Mesenchymal stem cell (in vitro differentiated cells and primary cell): ENCODE measurements at regions not wholly inside any gene's neighbourhood (a gene's known extent, or its start where the extent isn't known, plus 50 kb on each side); places are given as distances from the start of the nearest gene placed in this dataset.

Experiments used
- DNase-seq: peaks from one replicate; pipeline ENCODE4 v3.0.0-alpha.2; 2013
- H2AFZ ChIP-seq: one replicate; pipeline ENCODE4 v1.6.1; 2013; ENCODE audit warnings: low read depth, mild to moderate bottlenecking, control low read depth, inconsistent platforms, low read length, moderate library complexity
- H2AK5ac ChIP-seq: 2 replicates; pipeline ENCODE4 v1.6.1; 2013; ENCODE audit warnings: low read length, moderate library complexity, mild to moderate bottlenecking, inconsistent platforms; ENCODE audit not compliant: severe bottlenecking
- H2BK120ac ChIP-seq: one replicate; pipeline ENCODE4 v1.6.1; 2013; ENCODE audit warnings: low read depth, mild to moderate bottlenecking, inconsistent platforms, low read length, moderate library complexity
- H2BK12ac ChIP-seq, 2 experiments: one replicate each; pipeline ENCODE4 v1.6.1; 2013; ENCODE audit warnings: inconsistent platforms in 2 of 2, low read length in 2 of 2, mild to moderate bottlenecking in 2 of 2, moderate library complexity in 2 of 2, control low read depth in 1 of 2
- H2BK15ac ChIP-seq: one replicate; pipeline ENCODE4 v1.6.1; 2013; ENCODE audit warnings: mild to moderate bottlenecking, low read depth, inconsistent platforms; ENCODE audit not compliant: poor library complexity, severe bottlenecking
- H2BK5ac ChIP-seq: 2 replicates; pipeline ENCODE4 v1.6.1; 2013; ENCODE audit warnings: low read depth, mild to moderate bottlenecking, low read length, control low read depth, inconsistent platforms; ENCODE audit not compliant: poor library complexity, severe bottlenecking
- H3K14ac ChIP-seq, 2 experiments: one replicate each; pipeline ENCODE4 v1.6.1; 2013; ENCODE audit warnings: inconsistent platforms in 2 of 2, low read length in 2 of 2, control low read depth in 1 of 2, mild to moderate bottlenecking in 1 of 2, moderate library complexity in 1 of 2
- H3K18ac ChIP-seq, 2 experiments: one replicate each; pipeline ENCODE4 v1.6.1; 2013; ENCODE audit warnings: inconsistent platforms in 2 of 2, low read length in 2 of 2, control low read depth in 1 of 2, low read depth in 1 of 2, mild to moderate bottlenecking in 1 of 2
- H3K23ac ChIP-seq, 2 experiments: one replicate each; pipeline ENCODE4 v1.6.1; 2013; ENCODE audit warnings: inconsistent platforms in 2 of 2, low read length in 2 of 2, mild to moderate bottlenecking in 2 of 2, moderate library complexity in 2 of 2, control low read depth in 1 of 2
- H3K27ac ChIP-seq: 2 replicates; pipeline ENCODE4 v1.5.1; 2013; ENCODE audit warnings: mild to moderate bottlenecking, moderate library complexity, low read length, control low read depth, inconsistent platforms; ENCODE audit not compliant: poor library complexity, severe bottlenecking
- H3K27me3 ChIP-seq, 2 experiments: 2 replicates each; pipeline versions ENCODE4 v1.6.1 to v1.7.0; 2013; ENCODE audit warnings: low read length in 2 of 2, mild to moderate bottlenecking in 2 of 2, moderate library complexity in 2 of 2, control low read depth in 1 of 2, inconsistent platforms in 1 of 2; ENCODE audit not compliant: control insufficient read depth in 1 of 2, insufficient read depth in 1 of 2
- H3K36me3 ChIP-seq, 2 experiments: 2 replicates each; pipeline versions ENCODE4 v1.6.1 to v1.7.0; 2013; ENCODE audit warnings: low read length in 2 of 2, control low read depth in 1 of 2, inconsistent platforms in 1 of 2, low read depth in 1 of 2, mild to moderate bottlenecking in 1 of 2; ENCODE audit not compliant: insufficient read depth in 2 of 2, control insufficient read depth in 1 of 2
- H3K4ac ChIP-seq, 2 experiments: one replicate each; pipeline ENCODE4 v1.6.1; 2013; ENCODE audit warnings: inconsistent platforms in 2 of 2, low read length in 2 of 2, mild to moderate bottlenecking in 2 of 2, moderate library complexity in 2 of 2, control low read depth in 1 of 2, low read depth in 1 of 2
- H3K4me1 ChIP-seq: 2 replicates; pipeline ENCODE4 v1.6.1; 2013; ENCODE audit warnings: low read depth, low read length, control low read depth; ENCODE audit not compliant: control insufficient read depth, insufficient read depth
- H3K4me2 ChIP-seq: 2 replicates; pipeline ENCODE4 v1.6.1; 2013; ENCODE audit warnings: low read length, mild to moderate bottlenecking, inconsistent platforms; ENCODE audit not compliant: poor library complexity, severe bottlenecking
- H3K4me3 ChIP-seq, 2 experiments: 2 replicates each; pipeline versions ENCODE4 v1.5.1 to v1.7.0; 2013; ENCODE audit warnings: low read length in 2 of 2, mild to moderate bottlenecking in 2 of 2, control low read depth in 1 of 2, low read depth in 1 of 2; ENCODE audit not compliant: insufficient read depth in 1 of 2
- H3K79me1 ChIP-seq: replicated peaks from 2 replicates; pipeline ENCODE4 v1.6.1; 2013; ENCODE audit warnings: mild to moderate bottlenecking, control low read depth, low read length, inconsistent platforms; ENCODE audit not compliant: poor library complexity, severe bottlenecking
- H3K9ac ChIP-seq: 2 replicates; pipeline ENCODE4 v1.7.0; 2013; ENCODE audit warnings: mild to moderate bottlenecking, low read length, moderate library complexity
- H3K9me3 ChIP-seq: 2 replicates; pipeline ENCODE4 v1.7.0; 2013; ENCODE audit warnings: mild to moderate bottlenecking, low read length; ENCODE audit not compliant: control insufficient read depth
- H4K8ac ChIP-seq: one replicate; pipeline ENCODE4 v1.6.1; 2013; ENCODE audit warnings: inconsistent platforms, mild to moderate bottlenecking, low read length, moderate library complexity
- H4K91ac ChIP-seq: one replicate; pipeline ENCODE4 v1.6.1; 2013; ENCODE audit warnings: mild to moderate bottlenecking, low read length, inconsistent platforms
- WGBS: methylation state at CpG from one replicate; pipeline ENCODE4 v1.1.7; 2013; ENCODE audit warnings: mixed read lengths; 5-methylcytosine and 5-hydroxymethylcytosine counted together

DNA sequence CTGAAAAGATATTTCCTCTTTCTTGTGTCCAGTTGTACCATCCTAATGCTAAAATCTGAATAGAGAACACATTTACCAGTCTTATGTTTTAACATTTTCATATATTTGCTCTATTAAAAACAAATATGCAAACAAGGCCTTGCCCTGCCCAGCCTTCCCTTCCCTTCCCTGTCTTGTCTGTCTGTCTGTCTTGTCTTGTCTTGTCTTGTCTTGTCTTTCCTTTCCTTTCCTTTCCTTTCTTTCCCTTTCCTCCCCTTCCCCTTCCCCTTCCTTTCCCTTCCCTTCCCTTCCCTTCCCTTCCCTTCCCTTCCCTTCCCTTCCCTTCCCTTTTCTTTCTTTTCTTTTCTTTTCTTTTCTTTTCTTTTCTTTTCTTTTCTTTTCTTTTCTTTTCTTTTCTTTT, 1103.5 kb downstream of the STIM2 start:
- Histone ChIP-seq H4K91ac (no peak overlapping the region), H3K79me1 (no peaks in the 10 kb centered on the region), H3K4me1 (no peaks in the 10 kb centered on the region), H3K9ac (no peak overlapping the region), H3K4me2 (no peak overlapping the region), H3K18ac (no peak overlapping the region), H3K36me3 (no peaks in the 10 kb centered on the region), H2BK15ac (no peak overlapping the region), H3K4ac (no peak overlapping the region), H4K8ac (no peak overlapping the region), H3K4me3 (no peak overlapping the region), H2BK12ac (no peak overlapping the region), H3K9me3 (no peaks in the 10 kb centered on the region), H2BK120ac (no peak overlapping the region), H2BK5ac (no peak overlapping the region), H3K23ac (no peak overlapping the region), H3K27ac (no peak overlapping the region), H2AK5ac (no peak overlapping the region), H3K14ac (no peak overlapping the region), H3K27me3 (no peaks in the 10 kb centered on the region), H2AFZ (no peak overlapping the region)
- no peak for DNase-seq

DNA sequence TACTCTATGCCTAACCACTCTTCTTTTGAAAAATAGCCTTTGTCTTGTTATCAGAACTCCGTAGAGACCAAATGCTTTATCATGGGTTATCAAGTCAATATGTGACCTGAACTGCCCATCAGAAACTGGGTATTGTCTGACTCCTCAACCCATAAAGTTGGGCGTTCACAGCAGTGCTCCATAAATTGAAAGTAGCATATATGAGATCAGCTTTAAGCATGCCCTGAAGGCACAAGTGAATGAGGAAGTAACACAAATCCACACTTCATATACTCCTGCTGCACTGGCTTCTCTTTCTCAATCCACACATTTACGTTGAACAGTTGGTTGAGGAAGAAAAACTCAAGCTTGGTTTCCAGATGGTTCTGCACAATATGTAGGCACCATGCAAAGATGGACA, 1106.0 kb downstream of the STIM2 start:
- H3K23ac ChIP-seq: no peak overlapping the region
- H3K14ac ChIP-seq: no peak overlapping the region
- no peaks in the 10 kb centered on the region for H3K4me1 ChIP-seq
- H3K18ac ChIP-seq: no peak overlapping the region
- no peak overlapping the region for H2BK12ac ChIP-seq
- no peak overlapping the region for H3K9ac ChIP-seq
- H3K27me3 ChIP-seq: no peaks in the 10 kb centered on the region
- no peak overlapping the region for H4K91ac ChIP-seq
- H2AFZ ChIP-seq: no peak overlapping the region
- H2AK5ac ChIP-seq: no peak overlapping the region
- H3K36me3 ChIP-seq: no peaks in the 10 kb centered on the region
- H2BK5ac ChIP-seq: no peak overlapping the region
- no peak for DNase-seq
- H3K79me1 ChIP-seq: no peaks in the 10 kb centered on the region
- no peak overlapping the region for H3K4me2 ChIP-seq
- H4K8ac ChIP-seq: no peak overlapping the region
- no peak overlapping the region for H2BK120ac ChIP-seq
- H3K27ac ChIP-seq: no peak overlapping the region
- H3K9me3 ChIP-seq: no peaks in the 10 kb centered on the region
- WGBS: 66% methylated on average over 3 of the region's 3 CpGs
- no peak overlapping the region for H3K4ac ChIP-seq
- no peak overlapping the region for H3K4me3 ChIP-seq
- no peak overlapping the region for H2BK15ac ChIP-seq

DNA sequence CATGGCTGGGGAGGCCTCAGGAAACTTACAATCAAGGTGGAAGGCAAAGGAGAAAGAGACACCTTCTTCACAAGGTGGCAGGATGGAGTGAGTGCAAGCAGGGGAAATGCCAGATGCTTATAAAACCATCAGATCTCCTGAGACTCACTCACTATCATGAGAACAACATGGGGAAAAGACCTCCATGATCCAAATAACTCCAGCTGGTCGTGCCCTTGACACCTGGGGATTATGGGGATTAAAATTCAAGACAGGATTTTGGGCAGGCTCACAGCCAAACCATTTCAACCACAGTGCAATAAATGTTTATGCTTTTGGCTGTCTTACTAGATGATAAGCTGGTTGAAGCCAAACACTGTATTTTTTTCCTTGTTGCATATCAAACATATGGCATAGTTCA, 1112.4 kb downstream of the STIM2 start:
- Histone ChIP-seq H3K4ac (no peak overlapping the region), H2BK15ac (no peak overlapping the region), H2BK120ac (no peak overlapping the region), H3K27ac (no peak overlapping the region), H3K4me2 (no peak overlapping the region), H3K18ac (no peak overlapping the region), H4K8ac (no peak overlapping the region), H3K79me1 (no peaks in the 10 kb centered on the region), H3K23ac (no peak overlapping the region), H2AK5ac (no peak overlapping the region), H3K14ac (no peak overlapping the region), H3K4me1 (no peaks in the 10 kb centered on the region), H2BK5ac (no peak overlapping the region), H3K27me3 (no peaks in the 10 kb centered on the region), H3K9me3 (no peaks in the 10 kb centered on the region), H2BK12ac (no peak overlapping the region), H3K36me3 (no peaks in the 10 kb centered on the region), H3K4me3 (no peak overlapping the region), H4K91ac (no peak overlapping the region), H3K9ac (no peak overlapping the region), H2AFZ (no peak overlapping the region)
- WGBS: 71% methylated on average over 1 of the region's 1 CpG
- no peak for DNase-seq

DNA sequence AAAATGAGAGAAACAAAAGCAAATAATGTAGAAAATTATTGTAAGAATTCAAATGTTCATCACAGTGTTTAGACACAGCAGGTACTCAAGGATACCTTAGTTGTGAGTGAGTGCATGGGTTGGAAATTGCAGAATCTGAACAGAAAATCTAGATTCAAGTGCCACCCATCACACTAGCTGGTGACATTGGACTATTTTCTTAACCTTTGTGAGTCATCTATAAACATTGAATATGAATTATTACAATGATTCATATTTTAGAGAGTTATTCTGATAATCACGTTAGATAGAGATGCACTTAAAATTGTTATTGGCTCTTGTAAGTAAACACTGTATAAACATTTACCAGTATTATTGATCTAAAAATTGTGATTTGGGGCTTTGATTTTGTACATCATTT, 1113.1 kb downstream of the STIM2 start:
- Histone ChIP-seq H3K4me1 (no peaks in the 10 kb centered on the region), H3K4me3 (no peak overlapping the region), H4K91ac (no peak overlapping the region), H3K27me3 (no peaks in the 10 kb centered on the region), H3K4ac (no peak overlapping the region), H3K36me3 (no peaks in the 10 kb centered on the region), H2BK12ac (no peak overlapping the region), H3K79me1 (no peaks in the 10 kb centered on the region), H2BK120ac (no peak overlapping the region), H2AK5ac (no peak overlapping the region), H3K4me2 (no peak overlapping the region), H3K27ac (no peak overlapping the region), H3K9me3 (no peaks in the 10 kb centered on the region), H3K23ac (no peak overlapping the region), H3K18ac (no peak overlapping the region), H2BK15ac (no peak overlapping the region), H3K9ac (no peak overlapping the region), H2AFZ (no peak overlapping the region), H3K14ac (no peak overlapping the region), H2BK5ac (no peak overlapping the region), H4K8ac (no peak overlapping the region)
- DNase-seq: no peak
- WGBS: no CpG with 5 or more reads among the region's 1 CpG
